ENCODE measurements at regions not wholly inside any gene's neighbourhood (a gene's known extent, or its start where the extent isn't known, plus 50 kb on each side); places are given as distances from the start of the nearest gene placed in this dataset.

DNA sequence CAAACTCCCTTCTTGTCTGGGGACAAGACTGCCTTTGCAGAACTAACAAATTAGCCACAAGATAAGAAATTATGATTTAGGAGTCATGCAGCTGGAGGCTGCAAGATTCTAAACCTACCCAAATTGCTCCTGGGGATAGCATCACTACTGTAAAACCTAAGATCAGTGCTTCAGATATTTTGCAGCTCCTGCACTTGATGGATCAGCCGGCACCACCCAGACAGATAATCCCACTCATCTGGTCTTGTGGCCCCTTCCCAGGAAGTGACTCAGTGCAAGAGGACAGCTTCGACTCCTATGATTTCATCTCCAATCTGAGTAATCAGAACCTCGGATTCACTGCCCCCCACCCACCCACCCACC, 181.9 kb downstream of the AKR1D1 start:
- no peak for TF ChIP-seq CTCF (IDR thresholded peaks at IDR 0.05)
- Histone ChIP-seq H3K27me3 (ENCODE audit: low read depth) (no peaks in the 10 kb centered on the region), H3K4me3 (no peak overlapping the region), H3K4me1 (peaks cover 12% of the 10 kb centered on the region), H3K27ac (no peak overlapping the region), H3K9me3 (no peaks in the 10 kb centered on the region), H3K36me3 (no peaks in the 10 kb centered on the region)
- intact Hi-C loops (cut with DNase I) = no loop called here
- no peak for DNase-seq
- ATAC-seq = peak in 1 of 2 donors; percentile 18

DNA sequence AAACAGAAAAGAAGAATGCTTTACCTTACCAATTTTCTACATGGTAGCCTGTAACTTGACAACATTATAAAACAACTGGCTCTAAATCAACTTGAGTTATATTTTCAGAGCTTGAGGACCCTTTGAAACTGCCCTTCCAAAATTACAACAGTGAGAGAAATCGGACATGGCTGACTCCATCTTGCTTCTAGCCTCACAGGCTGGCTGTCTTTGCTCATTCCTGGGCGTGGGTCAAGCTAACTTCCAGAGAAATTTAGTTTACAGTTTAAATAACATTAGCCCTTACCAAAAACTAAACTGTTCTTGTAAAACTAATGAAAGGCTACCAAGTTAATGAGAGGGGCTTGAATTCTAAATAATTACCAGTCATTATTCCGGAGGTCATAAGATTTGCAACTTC, 183.4 kb downstream of the AKR1D1 start:
- intact Hi-C loops (cut with DNase I) = no loop called here
- DNase-seq = no peak

DNA sequence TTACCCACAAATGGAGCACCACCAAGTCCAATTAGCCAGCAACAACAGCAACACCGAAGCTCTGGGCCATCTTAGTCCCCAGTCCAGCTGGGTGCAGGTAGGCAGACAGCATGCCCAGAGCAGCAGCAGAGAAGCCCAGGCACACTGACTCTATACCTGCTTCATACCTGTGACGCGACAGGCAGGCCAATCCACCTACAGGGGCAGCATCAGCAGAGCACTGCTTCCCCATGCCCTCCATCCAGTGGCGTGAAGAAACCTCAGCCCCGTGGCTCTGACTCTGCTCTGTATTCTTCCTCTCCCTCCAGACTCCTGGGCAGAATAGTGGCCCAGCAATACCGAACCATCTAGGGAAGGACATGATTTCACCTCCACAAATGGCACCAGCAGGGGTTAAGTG, 191.7 kb downstream of the AKR1D1 start:
- Histone ChIP-seq H3K27me3 (ENCODE audit: low read depth) (no peaks in the 10 kb centered on the region), H3K27ac (no peak overlapping the region), H3K9me3 (no peaks in the 10 kb centered on the region), H3K4me3 (no peak overlapping the region), H3K36me3 (no peaks in the 10 kb centered on the region), H3K4me1 (no peaks in the 10 kb centered on the region)
- ATAC-seq (no peak), DNase-seq (no peak)
- TF ChIP-seq CTCF (IDR thresholded peaks at IDR 0.05) = no peak
- intact Hi-C loops (cut with DNase I) = no loop called here

More for the DNA sequence above, 183.4 kb downstream of the AKR1D1 start:
- H3K9me3 ChIP-seq = no peaks in the 10 kb centered on the region
- no peak for ATAC-seq
- H3K27ac ChIP-seq = no peak overlapping the region
- no peaks in the 10 kb centered on the region for H3K36me3 ChIP-seq
- H3K4me3 ChIP-seq = no peak overlapping the region
- peaks cover 12% of the 10 kb centered on the region for H3K4me1 ChIP-seq
- TF ChIP-seq CTCF (IDR thresholded peaks at IDR 0.05) = no peak
- no peaks in the 10 kb centered on the region for H3K27me3 ChIP-seq (ENCODE audit: low read depth)

DNA sequence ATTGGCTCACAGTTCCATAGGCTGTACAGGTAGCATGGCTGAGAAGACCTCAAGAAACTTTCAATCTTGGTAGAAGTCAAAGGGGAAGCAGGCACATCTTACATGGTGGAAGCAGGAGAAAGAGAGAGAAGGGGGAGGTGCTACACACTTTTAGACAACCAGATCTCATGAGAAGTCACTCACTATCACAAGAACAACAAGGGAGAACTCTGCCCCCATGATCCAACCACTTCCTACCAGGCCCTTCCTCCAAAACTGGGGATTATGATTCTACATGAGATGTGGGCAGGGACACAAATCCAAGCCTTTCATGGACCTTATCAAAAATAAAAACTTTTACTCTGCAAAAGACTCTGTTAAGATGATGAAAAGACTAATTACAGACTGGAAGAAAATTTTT, 183.2 kb upstream of the TRIM24 start:
- ATAC-seq (no peak), DNase-seq (no peak)
- no peak overlapping the region for H3K4me3 ChIP-seq
- TF ChIP-seq CTCF (IDR thresholded peaks at IDR 0.05) = no peak
- intact Hi-C loops (cut with DNase I) = no loop called here
- H3K4me1 ChIP-seq = no peaks in the 10 kb centered on the region
- no peaks in the 10 kb centered on the region for H3K27me3 ChIP-seq (ENCODE audit: low read depth)
- H3K27ac ChIP-seq = no peak overlapping the region
- H3K9me3 ChIP-seq = no peaks in the 10 kb centered on the region
- H3K36me3 ChIP-seq = no peaks in the 10 kb centered on the region

GRCh38 chr7:138278601-138279000, 181.5 kb upstream of the TRIM24 start:
- no peaks in the 10 kb centered on the region for H3K36me3 ChIP-seq
- no peaks in the 10 kb centered on the region for H3K9me3 ChIP-seq
- TF ChIP-seq CTCF (IDR thresholded peaks at IDR 0.05) = no peak
- no peak for ATAC-seq
- H3K27ac ChIP-seq = no peak overlapping the region
- no peaks in the 10 kb centered on the region for H3K4me1 ChIP-seq
- intact Hi-C loops (cut with DNase I) = no loop called here
- no peaks in the 10 kb centered on the region for H3K27me3 ChIP-seq (ENCODE audit: low read depth)
- H3K4me3 ChIP-seq = no peak overlapping the region
- no peak for DNase-seq

- ATAC-seq (no peak), DNase-seq (no peak)
- Histone ChIP-seq H3K9me3 (no peaks in the 10 kb centered on the region), H3K4me1 (no peaks in the 10 kb centered on the region), H3K4me3 (no peak overlapping the region), H3K36me3 (no peaks in the 10 kb centered on the region), H3K27ac (no peak overlapping the region), H3K27me3 (ENCODE audit: low read depth) (no peaks in the 10 kb centered on the region)
- no peak for TF ChIP-seq CTCF (IDR thresholded peaks at IDR 0.05)
- intact Hi-C loops (cut with DNase I) = no loop called here
Measured at GRCh38 chr7:138282997-138283396, 177.1 kb upstream of the TRIM24 start.
